NT2/D1 (cell line): ENCODE measurements at regions not wholly inside any gene's neighbourhood (a gene's known extent, or its start where the extent isn't known, plus 50 kb on each side); places are given as distances from the start of the nearest gene placed in this dataset.

Experiments
- SUZ12 ChIP-seq: IDR thresholded peaks from 2 replicates; pipeline ENCODE4 v1.6.1; 2011; ENCODE audit not compliant: insufficient read length, insufficient read depth; ENCODE audit errors: extremely low read depth
- ZNF274 ChIP-seq: IDR thresholded peaks from 2 replicates; pipeline ENCODE4 v1.6.1; 2011; ENCODE audit warnings: mild to moderate bottlenecking, low read depth, low read length

- TF ChIP-seq ZNF274 (no peak), SUZ12 (no peak)
Observed at GRCh38 chr3:76873532-76874242, 166.2 kb upstream of the ROBO2 start.
